Vagina (tissue), 2 donors: ENCODE measurements at regions not wholly inside any gene's neighbourhood (a gene's known extent, or its start where the extent isn't known, plus 50 kb on each side); places are given as distances from the start of the nearest gene placed in this dataset.

Source experiments
- DNase-seq, 2 donors: peaks; one replicate each; pipeline ENCODE4 v3.0.0-alpha.2; 2017; ENCODE audit errors: extremely low spot score in 2 of 2
- H3K27ac ChIP-seq: fragments of 200-600 bp; sonication (generic); one replicate; pipeline ENCODE4 v1.5.1; 2019
- H3K27me3 ChIP-seq: fragments of 200-600 bp; sonication (generic); one replicate; pipeline ENCODE4 v1.5.1; 2019
- H3K36me3 ChIP-seq, 2 donors: fragments of 200-600 bp; sonication (generic); one replicate each; pipeline ENCODE4 v1.5.1; 2017 to 2019
- H3K4me1 ChIP-seq: fragments of 200-600 bp; sonication (generic); one replicate; pipeline ENCODE4 v1.5.1; 2019
- H3K4me3 ChIP-seq, 2 donors: fragments of 200-600 bp; sonication (generic); 1 replicate in 1 of 2; 2 replicates in 1 of 2; pipeline ENCODE4 v1.5.1; 2016 to 2019
- H3K9me3 ChIP-seq: fragments of 200-600 bp; sonication (generic); one replicate; pipeline ENCODE4 v1.5.1; 2019
- CTCF ChIP-seq, 3 experiments: fragments of 450-650 bp in 2 of 3; fragments of 200-600 bp in 1 of 3; sonication (generic) in 1 of 3; IDR thresholded peaks; one replicate each; pipeline ENCODE4 v1.5.1; 2017 to 2019; ENCODE audit warnings: antibody characterized with exemption in 3 of 3, mild to moderate bottlenecking in 2 of 3, moderate library complexity in 2 of 3
- POLR2A ChIP-seq, 2 donors: fragments of 450-650 bp; IDR thresholded peaks; one replicate each; pipeline ENCODE4 v1.6.1; 2017; ENCODE audit warnings: antibody characterized with exemption in 2 of 2, mild to moderate bottlenecking in 2 of 2, moderate library complexity in 2 of 2
- POLR2AphosphoS5 ChIP-seq, 2 donors: sonication (generic); formaldehyde crosslinking; IDR thresholded peaks; one replicate each; pipeline ENCODE4 v1.9.0; 2017; ENCODE audit warnings: antibody characterized with exemption in 2 of 2, mild to moderate bottlenecking in 2 of 2, low read depth in 1 of 2; ENCODE audit not compliant: insufficient read depth in 1 of 2
- intact Hi-C: fragments of 100-400 bp; cut with DNase I; formaldehyde crosslinking; loops from one replicate; pipeline ENCODE4 v1.15.1; 2023

GRCh38 chr18:23388357-23388756 lies 64.7 kb upstream of the RIOK3 start:
- TF ChIP-seq POLR2AphosphoS5 (IDR thresholded peaks at IDR 0.05; ENCODE audit: insufficient read depth in 1 of 2, low read depth in 1 of 2) (no peak), CTCF (IDR thresholded peaks at IDR 0.05) (no peak), POLR2A (IDR thresholded peaks at IDR 0.05) (no peak)
- Histone ChIP-seq H3K36me3 (no peaks in the 10 kb centered on the region), H3K27me3 (no peaks in the 10 kb centered on the region), H3K4me3 (no peak overlapping the region), H3K9me3 (no peaks in the 10 kb centered on the region), H3K4me1 (no peaks in the 10 kb centered on the region), H3K27ac (no peak overlapping the region)
- DNase-seq, result no peak
- intact Hi-C loops, result no loop called here

GRCh38 chr18:23391156-23391555 lies 61.9 kb upstream of the RIOK3 start:
- Histone ChIP-seq H3K9me3 (no peaks in the 10 kb centered on the region), H3K27me3 (no peaks in the 10 kb centered on the region), H3K4me1 (no peaks in the 10 kb centered on the region), H3K27ac (no peak overlapping the region), H3K4me3 (no peak overlapping the region), H3K36me3 (no peaks in the 10 kb centered on the region)
- no peak for DNase-seq
- TF ChIP-seq POLR2AphosphoS5 (IDR thresholded peaks at IDR 0.05; ENCODE audit: insufficient read depth in 1 of 2, low read depth in 1 of 2) (no peak), POLR2A (IDR thresholded peaks at IDR 0.05) (no peak), CTCF (IDR thresholded peaks at IDR 0.05) (no peak)
- intact Hi-C loops, result no loop called here

GRCh38 chr18:23397907-23398306 lies 55.2 kb upstream of the RIOK3 start:
- intact Hi-C loops, result no loop called here
- Histone ChIP-seq H3K4me3 (no peak overlapping the region), H3K36me3 (no peaks in the 10 kb centered on the region), H3K9me3 (no peaks in the 10 kb centered on the region), H3K27me3 (no peaks in the 10 kb centered on the region), H3K27ac (no peak overlapping the region), H3K4me1 (peaks cover 12% of the 10 kb centered on the region)
- no peak for DNase-seq
- TF ChIP-seq CTCF (IDR thresholded peaks at IDR 0.05) (no peak), POLR2A (IDR thresholded peaks at IDR 0.05) (no peak), POLR2AphosphoS5 (IDR thresholded peaks at IDR 0.05; ENCODE audit: insufficient read depth in 1 of 2, low read depth in 1 of 2) (no peak)

- Histone ChIP-seq H3K36me3 (no peaks in the 10 kb centered on the region), H3K27me3 (no peaks in the 10 kb centered on the region), H3K27ac (no peak overlapping the region), H3K9me3 (no peaks in the 10 kb centered on the region), H3K4me1 (peaks cover 12% of the 10 kb centered on the region), H3K4me3 (no peak overlapping the region)
- TF ChIP-seq POLR2A (IDR thresholded peaks at IDR 0.05) (no peak), CTCF (IDR thresholded peaks at IDR 0.05) (no peak), POLR2AphosphoS5 (IDR thresholded peaks at IDR 0.05; ENCODE audit: insufficient read depth in 1 of 2, low read depth in 1 of 2) (no peak)
- intact Hi-C loops, result no loop called here
- no peak for DNase-seq
Observed at GRCh38 chr18:23398401-23398800, 54.7 kb upstream of the RIOK3 start.

- no peaks in the 10 kb centered on the region for H3K36me3 ChIP-seq
- DNase-seq, result no peak
- peaks cover 12% of the 10 kb centered on the region for H3K4me1 ChIP-seq
- TF ChIP-seq CTCF (IDR thresholded peaks at IDR 0.05) (no peak), POLR2AphosphoS5 (IDR thresholded peaks at IDR 0.05; ENCODE audit: insufficient read depth in 1 of 2, low read depth in 1 of 2) (no peak), POLR2A (IDR thresholded peaks at IDR 0.05) (no peak)
- intact Hi-C loops, result no loop called here
- H3K9me3 ChIP-seq, result no peaks in the 10 kb centered on the region
- H3K27me3 ChIP-seq, result no peaks in the 10 kb centered on the region
- no peak overlapping the region for H3K4me3 ChIP-seq
- no peak overlapping the region for H3K27ac ChIP-seq
Observed at GRCh38 chr18:23399067-23399466, 54.0 kb upstream of the RIOK3 start.
